ENCODE measurements at regions not wholly inside any gene's neighbourhood (a gene's known extent, or its start where the extent isn't known, plus 50 kb on each side); places are given as distances from the start of the nearest gene placed in this dataset.

GRCh38 chr20:52256454-52256853 is 64.9 kb upstream of the ZFP64 start:
- no peak for TF ChIP-seq CTCF (IDR thresholded peaks at IDR 0.05; ENCODE audit: borderline replicate concordance, extremely low read depth, low read length, poor library complexity, severe bottlenecking)
- no peak for TF ChIP-seq EZH2 (IDR thresholded peaks at IDR 0.05; ENCODE audit: borderline replicate concordance, low read depth, low read length, severe bottlenecking)
